H54 (cell line): ENCODE measurements at regions not wholly inside any gene's neighbourhood (a gene's known extent, or its start where the extent isn't known, plus 50 kb on each side); places are given as distances from the start of the nearest gene placed in this dataset.
"Not testable (repeated sequence)": the region's sequence is repeated elsewhere in the genome, so short reads cannot be mapped to it uniquely, and the experiment has no call there.

Source experiments
- DNase-seq: peaks from one replicate; pipeline ENCODE4 v3.0.0; 2011; ENCODE audit warnings: low spot score, mixed read lengths; ENCODE audit not compliant: insufficient read length
- FAIRE-seq: peaks from 3 replicates; lab custom pipeline; 2011; peaks lifted over from hg19 to GRCh38; lab: Jason Lieb, UNC
- POLR2A ChIP-seq: IDR thresholded peaks from 2 replicates; pipeline ENCODE4 v1.6.1; 2011; ENCODE audit warnings: low read depth, mild to moderate bottlenecking, low read length

- no peak for FAIRE-seq
- TF ChIP-seq POLR2A: no peak
- DNase-seq: no peak
Observed at GRCh38 chr6:78380541-78380940, 486.8 kb upstream of the IRAK1BP1 start.

- TF ChIP-seq POLR2A: no peak
- no peak for FAIRE-seq
- no peak for DNase-seq
Observed at GRCh38 chr6:78383968-78384367, 483.4 kb upstream of the IRAK1BP1 start.

- not testable (repeated sequence) for DNase-seq
Observed at GRCh38 chr6:78386854-78387253, 480.5 kb upstream of the IRAK1BP1 start.

GRCh38 chr6:78390066-78390465 is 477.3 kb upstream of the IRAK1BP1 start:
- TF ChIP-seq POLR2A: no peak
- DNase-seq (no peak), FAIRE-seq (no peak)

More at GRCh38 chr6:78386854-78387253, 480.5 kb upstream of the IRAK1BP1 start:
- not testable (repeated sequence) for FAIRE-seq

- TF ChIP-seq POLR2A: no peak
- DNase-seq: no peak
- FAIRE-seq: no peak
Observed at GRCh38 chr6:78397499-78397898, 469.9 kb upstream of the IRAK1BP1 start.

GRCh38 chr6:78398292-78398691 is 469.1 kb upstream of the IRAK1BP1 start:
- no peak for TF ChIP-seq POLR2A
- DNase-seq (no peak), FAIRE-seq (no peak)

- no peak for FAIRE-seq
- TF ChIP-seq POLR2A: no peak
- no peak for DNase-seq
Observed at GRCh38 chr6:78400076-78400475, 467.3 kb upstream of the IRAK1BP1 start.

- FAIRE-seq: no peak
Observed at GRCh38 chr6:78427386-78427785, 440.0 kb upstream of the IRAK1BP1 start.

GRCh38 chr6:78430521-78430920 is 436.8 kb upstream of the IRAK1BP1 start:
- TF ChIP-seq POLR2A: no peak
- DNase-seq (no peak), FAIRE-seq (no peak)

More at GRCh38 chr6:78427386-78427785, 440.0 kb upstream of the IRAK1BP1 start:
- TF ChIP-seq POLR2A: no peak
- DNase-seq: no peak

GRCh38 chr6:78435671-78436070 is 431.7 kb upstream of the IRAK1BP1 start:
- no peak for DNase-seq
- TF ChIP-seq POLR2A: no peak
- FAIRE-seq: no peak

GRCh38 chr6:78436335-78436734 is 431.0 kb upstream of the IRAK1BP1 start:
- FAIRE-seq: no peak
- TF ChIP-seq POLR2A: no peak
- no peak for DNase-seq

- FAIRE-seq: no peak
- no peak for TF ChIP-seq POLR2A
- no peak for DNase-seq
Observed at GRCh38 chr6:78438135-78438534, 429.2 kb upstream of the IRAK1BP1 start.

- no peak for TF ChIP-seq POLR2A
- FAIRE-seq: no peak
- DNase-seq: no peak
Observed at GRCh38 chr6:78460711-78461110, 406.6 kb upstream of the IRAK1BP1 start.

- DNase-seq (no peak), FAIRE-seq (no peak)
- TF ChIP-seq POLR2A: no peak
Observed at GRCh38 chr6:78462728-78463127, 404.6 kb upstream of the IRAK1BP1 start.

GRCh38 chr6:78465059-78465634 is 402.2 kb upstream of the IRAK1BP1 start:
- no peak for TF ChIP-seq POLR2A
- no peak for FAIRE-seq
- DNase-seq: no peak
